ENCODE measurements at regions not wholly inside any gene's neighbourhood (a gene's known extent, or its start where the extent isn't known, plus 50 kb on each side); places are given as distances from the start of the nearest gene placed in this dataset.
A peak's percentile ranks its signal among the peaks of the same experiment; 100 is the strongest.
"Not testable (repeated sequence)": the region's sequence is repeated elsewhere in the genome, so short reads cannot be mapped to it uniquely, and the experiment has no call there.

DNA sequence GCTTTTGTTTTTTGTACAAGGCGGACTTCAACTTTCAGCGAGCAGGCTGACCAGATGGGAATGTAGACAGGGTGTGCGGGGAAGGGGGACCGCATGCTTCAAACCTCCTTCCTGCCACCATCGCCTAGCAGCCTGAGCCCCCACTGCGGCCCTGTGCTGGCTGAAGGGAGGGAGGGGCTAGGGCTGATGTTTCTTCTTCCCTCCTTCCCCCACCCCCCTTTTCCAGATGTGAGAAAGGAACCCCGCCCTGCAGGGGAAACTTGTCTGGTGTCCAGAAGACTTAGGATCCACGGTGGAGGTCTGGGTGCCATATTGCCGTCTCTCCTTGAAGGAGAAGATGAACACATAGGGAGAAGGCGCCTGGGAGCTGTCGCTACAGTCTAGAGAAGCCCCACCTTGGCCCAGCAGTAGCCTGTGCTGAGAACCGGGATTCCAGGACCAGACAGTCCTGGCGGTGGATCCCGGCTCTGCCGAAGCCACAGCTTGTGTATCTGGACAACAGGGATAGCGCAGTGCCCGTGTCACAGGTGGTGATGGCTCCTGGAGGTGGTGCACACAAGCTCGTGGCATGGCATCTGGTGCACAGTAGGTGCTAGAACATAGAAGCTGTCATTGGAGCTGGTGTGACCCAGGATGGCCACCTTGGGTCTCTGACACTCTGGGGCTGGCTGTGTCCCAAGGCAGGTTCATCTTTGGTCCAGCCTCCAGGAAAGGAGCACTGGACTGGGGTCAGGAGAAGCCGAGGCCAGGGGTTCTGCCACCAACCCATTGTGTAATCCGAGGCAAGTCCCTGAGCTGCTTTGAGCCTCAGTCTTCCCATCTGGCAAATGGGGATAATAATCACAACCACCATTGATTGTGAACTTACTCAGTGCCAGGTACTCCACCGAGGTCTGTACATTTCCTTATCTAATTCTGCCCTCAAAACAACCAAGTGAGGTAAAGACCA, 205.6 kb downstream of the C9orf50 start:
- ATAC-seq = no peak
- peak overlapping the region in 9 of 10 donors; percentile 96 to 99 (median 98) for H3K27ac Mint-ChIP-seq

DNA sequence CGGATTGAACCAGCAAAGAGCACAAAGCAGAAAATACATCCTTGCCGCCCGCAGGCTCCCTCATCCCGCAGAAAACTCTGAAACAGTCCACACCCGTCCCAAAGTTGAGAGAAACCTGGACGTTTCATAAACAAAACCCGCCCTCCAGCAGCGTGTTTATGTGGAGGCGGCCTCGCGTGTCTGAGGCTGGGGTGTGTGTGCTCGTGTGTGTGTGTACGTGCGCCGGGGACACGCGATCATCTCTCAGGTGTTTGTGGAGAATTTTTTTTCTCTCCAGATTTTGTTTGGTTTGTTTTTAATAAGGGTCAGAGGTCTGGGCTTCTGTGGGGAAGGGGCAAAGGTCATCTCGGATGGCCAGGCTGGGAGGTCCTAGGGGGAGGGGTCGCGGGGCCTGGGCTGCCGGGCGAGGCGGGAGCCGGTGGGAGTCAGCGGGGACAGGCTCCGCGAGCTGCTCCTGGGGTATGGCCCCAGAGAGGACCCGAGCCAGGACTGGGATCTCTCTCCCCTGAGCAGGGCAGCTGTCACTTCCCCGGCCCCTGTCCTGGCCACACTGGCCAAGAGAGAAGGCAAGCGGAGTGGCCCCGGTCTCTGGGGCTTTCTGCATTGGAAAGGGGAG, 206.4 kb downstream of the C9orf50 start:
- POLR2A ChIA-PET = interaction anchor here (0.7 to 5.2 kb wide), 7 partner anchors 23 to 246 kb away, joined by 3 to 37 read pairs (median 4); no protein-coding TSS in a partner anchor
- peaks cover 0 to 3% (median 0%) of the 10 kb centered on the region in 5 donors for H3K27me3 Mint-ChIP-seq

More for the DNA sequence above, 205.6 kb downstream of the C9orf50 start:
- peaks cover 0 to 3% (median 0%) of the 10 kb centered on the region in 5 donors for H3K27me3 Mint-ChIP-seq
- H3K9me3 Mint-ChIP-seq = peaks cover 0 to 8% (median 3%) of the 10 kb centered on the region in 9 donors
- DNase-seq = no peak
- peak overlapping the region in 3 of 10 donors; percentile 19 to 86 (median 51) for H3K4me3 Mint-ChIP-seq
- H3K36me3 Mint-ChIP-seq = peaks cover 0 to 5% (median 0%) of the 10 kb centered on the region in 3 donors
- POLR2A ChIA-PET = interaction anchor here (0.6 to 5.2 kb wide), 7 partner anchors 22 to 247 kb away, joined by 3 to 37 read pairs (median 4); no protein-coding TSS in a partner anchor
- peaks cover 13 to 52% (median 38%) of the 10 kb centered on the region in 4 donors for H3K4me1 Mint-ChIP-seq

DNA sequence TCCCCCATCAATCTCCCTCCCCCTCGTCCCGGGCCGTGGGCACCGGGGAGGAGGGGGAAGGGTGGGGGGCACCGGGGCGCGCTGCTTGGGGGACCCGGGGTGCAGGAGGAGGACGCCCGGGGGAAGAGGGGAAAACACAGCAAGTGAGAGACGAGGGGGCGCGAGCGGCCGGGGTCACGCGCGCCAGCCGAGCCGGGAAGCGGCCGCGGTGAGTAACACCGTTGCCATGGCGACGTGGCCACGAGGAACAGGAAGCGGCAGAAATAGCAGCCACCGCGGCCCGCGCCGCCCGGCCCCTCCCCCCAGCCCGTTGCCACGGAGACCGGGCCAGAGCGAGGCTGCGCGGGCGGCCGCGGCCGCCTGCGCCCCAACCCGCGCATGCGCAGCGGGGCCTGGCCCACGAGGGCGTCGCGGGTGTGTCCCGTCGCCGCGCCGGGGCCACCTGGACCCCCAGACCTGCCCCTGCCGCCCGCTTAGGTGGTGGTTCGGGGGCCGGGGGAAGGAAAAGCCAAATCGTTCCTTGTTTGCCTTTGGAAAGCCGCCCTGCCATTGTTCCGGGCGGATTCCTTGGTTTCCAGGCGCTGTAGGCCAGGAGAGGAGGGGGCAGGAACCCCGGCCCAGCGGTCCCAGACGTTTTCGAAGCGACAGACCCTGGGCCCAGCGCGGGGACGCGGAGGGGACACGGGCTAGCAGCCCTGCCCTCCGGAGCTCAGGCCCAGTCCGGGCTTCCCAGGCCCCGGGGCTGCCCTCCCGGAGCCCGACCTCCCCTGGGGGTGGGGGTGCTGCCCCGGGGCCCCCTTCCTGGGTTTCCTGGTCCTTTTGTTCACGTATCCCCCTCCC, 207.1 kb downstream of the C9orf50 start:
- Mint-ChIP-seq H3K27ac (peak overlapping the region; percentile 96 to 99 (median 99)), H3K27me3 (peaks cover 0 to 3% (median 0%) of the 10 kb centered on the region in 5 donors), H3K4me1 (peaks cover 15 to 54% (median 41%) of the 10 kb centered on the region in 4 donors), H3K4me3 (peak overlapping the region; percentile 78 to 94 (median 86)), H3K9me3 (peaks cover 0 to 14% (median 4%) of the 10 kb centered on the region in 9 donors), H3K36me3 (peaks cover 0 to 8% (median 0%) of the 10 kb centered on the region in 3 donors)
- DNase-seq (peak; percentile 96 to 100 (median 98)), ATAC-seq (peak; percentile 77 to 82)
- POLR2A ChIA-PET = interaction anchor here (0.6 to 5.2 kb wide), 10 partner anchors 9 to 245 kb away, joined by 3 to 37 read pairs (median 3); no protein-coding TSS in a partner anchor

More for the DNA sequence above, 206.4 kb downstream of the C9orf50 start:
- peak overlapping the region; percentile 77 to 94 (median 86) for H3K4me3 Mint-ChIP-seq
- peaks cover 15 to 50% (median 40%) of the 10 kb centered on the region in 4 donors for H3K4me1 Mint-ChIP-seq
- H3K36me3 Mint-ChIP-seq = peaks cover 0 to 8% (median 0%) of the 10 kb centered on the region in 3 donors
- peaks cover 0 to 14% (median 4%) of the 10 kb centered on the region in 9 donors for H3K9me3 Mint-ChIP-seq
- peak; percentile 11 to 36 for ATAC-seq
- H3K27ac Mint-ChIP-seq = peak overlapping the region; percentile 96 to 99 (median 98)
- DNase-seq = peak in 9 of 10 donors; percentile 31 to 86 (median 55)

DNA sequence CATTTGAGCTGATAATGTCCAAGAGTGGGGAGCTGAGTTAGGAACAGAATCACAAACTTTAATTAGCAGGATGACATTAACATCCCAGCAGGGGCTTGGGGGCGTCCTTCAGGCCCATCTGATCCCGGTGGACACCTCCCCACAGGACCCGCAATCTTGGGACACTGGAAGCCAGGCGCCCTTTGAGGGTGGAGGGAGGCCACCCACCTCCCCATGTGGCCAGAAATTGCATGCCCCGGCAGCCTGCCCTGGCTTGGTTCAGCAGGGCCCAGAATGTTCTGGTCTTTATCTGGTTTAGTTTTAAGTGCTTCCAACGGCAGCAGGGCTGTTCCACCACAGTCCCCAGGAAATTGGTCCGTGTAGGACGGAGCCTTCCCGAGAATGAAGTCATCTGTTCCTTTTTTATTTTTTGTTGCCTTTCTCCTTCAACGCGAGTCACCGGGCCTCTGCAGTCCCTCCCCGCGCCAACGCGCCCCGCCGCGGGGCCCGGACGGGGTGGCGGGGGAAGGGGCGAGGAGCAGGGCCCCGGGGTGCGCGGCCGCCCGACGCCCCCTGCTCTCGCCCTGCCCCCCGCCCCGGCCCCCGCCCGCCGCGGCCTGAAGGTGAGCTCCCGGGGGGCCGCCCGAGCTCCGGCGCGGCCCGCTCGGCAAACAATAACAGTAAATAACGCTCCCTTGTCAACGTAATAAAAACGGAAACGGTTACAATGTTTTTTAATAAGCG, 207.9 kb downstream of the C9orf50 start:
- ATAC-seq = peak in 1 of 2 donors; percentile 49
- H3K9me3 Mint-ChIP-seq = peaks cover 0 to 14% (median 4%) of the 10 kb centered on the region in 9 donors
- peak overlapping the region; percentile 96 to 99 (median 98) for H3K27ac Mint-ChIP-seq

DNA sequence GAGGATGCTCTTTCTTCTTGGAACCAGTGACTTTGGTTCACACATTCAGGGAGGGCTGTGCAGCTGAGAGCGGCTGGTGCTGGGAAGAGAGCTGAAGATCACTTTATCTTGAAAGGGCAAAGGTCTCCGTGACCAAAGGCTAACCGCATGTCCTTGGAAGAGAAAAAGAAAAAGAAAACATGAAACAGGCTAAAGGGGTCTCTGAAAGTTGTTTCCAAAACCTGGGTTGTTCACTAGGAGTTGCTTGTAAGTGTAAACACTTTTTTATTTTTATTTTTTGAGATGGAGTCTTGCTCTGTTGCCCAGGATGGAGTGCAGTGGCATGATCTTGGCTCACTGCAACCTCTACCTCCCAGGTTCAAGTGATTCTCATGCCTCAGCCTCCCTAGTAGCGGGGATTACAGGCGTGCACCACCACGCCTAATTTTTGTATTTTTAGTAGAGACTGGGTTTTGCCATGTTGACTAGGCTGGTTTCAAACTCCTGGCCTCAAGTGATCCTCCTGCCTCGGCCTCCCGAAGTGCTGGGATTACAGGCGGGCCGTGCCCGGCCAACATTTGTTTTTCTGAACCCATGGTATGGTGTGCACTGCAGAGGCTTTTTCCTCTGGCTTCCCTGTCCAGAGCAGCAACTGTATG, 208.6 kb downstream of the C9orf50 start:
- peaks cover 12 to 60% (median 41%) of the 10 kb centered on the region in 4 donors for H3K4me1 Mint-ChIP-seq
- DNase-seq, H3K27me3 Mint-ChIP-seq, ATAC-seq, H3K36me3 Mint-ChIP-seq: not testable (repeated sequence)
- peak overlapping the region; percentile 55 to 91 (median 84) for H3K4me3 Mint-ChIP-seq
- H3K9me3 Mint-ChIP-seq = peaks cover 0 to 14% (median 4%) of the 10 kb centered on the region in 9 donors
- POLR2A ChIA-PET = interaction anchor here (0.9 to 5.2 kb wide), 6 partner anchors 7 to 171 kb away, joined by 3 to 37 read pairs (median 3); no protein-coding TSS in a partner anchor
- peak overlapping the region; percentile 96 to 99 (median 98) for H3K27ac Mint-ChIP-seq

More for the DNA sequence above, 207.9 kb downstream of the C9orf50 start:
- peaks cover 0 to 8% (median 0%) of the 10 kb centered on the region in 3 donors for H3K36me3 Mint-ChIP-seq
- H3K4me1 Mint-ChIP-seq = peaks cover 15 to 62% (median 42%) of the 10 kb centered on the region in 4 donors
- peak in 6 of 10 donors; percentile 18 to 75 (median 46) for DNase-seq
- H3K27me3 Mint-ChIP-seq = peaks cover 0 to 3% (median 0%) of the 10 kb centered on the region in 5 donors
- peak overlapping the region; percentile 78 to 92 (median 84) for H3K4me3 Mint-ChIP-seq
- POLR2A ChIA-PET = interaction anchor here (0.6 to 5.2 kb wide), 10 partner anchors 8 to 171 kb away, joined by 3 to 37 read pairs (median 3); no protein-coding TSS in a partner anchor

DNA sequence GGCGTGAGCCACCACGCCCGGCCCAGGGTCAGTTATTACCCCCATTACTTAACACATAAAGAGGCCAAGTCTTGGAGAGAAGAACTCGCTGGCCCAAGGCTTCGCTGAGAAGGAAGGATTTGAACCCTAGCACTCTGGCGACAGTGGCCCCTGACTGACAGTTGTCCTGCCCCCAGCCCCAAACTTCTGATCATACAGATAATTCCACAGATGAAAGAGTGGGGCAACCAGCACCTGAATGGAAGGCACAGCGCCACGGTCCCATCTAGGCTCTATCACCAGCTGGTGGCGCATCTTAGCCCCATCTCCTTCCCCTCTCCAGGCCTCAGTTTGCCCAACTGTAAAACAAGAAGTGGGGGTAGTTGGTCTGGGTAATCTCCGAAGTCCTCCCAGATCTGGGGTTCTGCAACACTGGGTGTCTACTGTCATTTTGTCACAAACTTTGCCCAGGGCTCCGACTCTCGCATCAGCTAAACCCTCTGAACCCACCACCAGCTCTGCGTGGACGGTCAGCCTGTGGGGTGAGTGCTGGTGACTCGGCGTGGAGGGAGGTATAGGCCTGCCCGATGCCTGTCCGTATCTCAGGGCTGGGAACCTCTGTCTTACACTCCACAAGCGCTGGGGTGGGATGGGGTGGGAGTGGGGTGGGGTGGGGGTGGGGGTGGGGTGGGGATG, 209.3 kb downstream of the C9orf50 start:
- peaks cover 12 to 53% (median 38%) of the 10 kb centered on the region in 4 donors for H3K4me1 Mint-ChIP-seq
- POLR2A ChIA-PET = interaction anchor here (0.7 to 5.2 kb wide), 3 partner anchors 14 to 29 kb away, joined by 3 to 37 read pairs (median 5); no protein-coding TSS in a partner anchor
- DNase-seq = no peak
- H3K9me3 Mint-ChIP-seq = peaks cover 0 to 14% (median 4%) of the 10 kb centered on the region in 9 donors
- peak overlapping the region; percentile 48 to 99 (median 93) for H3K27ac Mint-ChIP-seq
- peaks cover 0 to 8% (median 0%) of the 10 kb centered on the region in 3 donors for H3K36me3 Mint-ChIP-seq
- no peak for ATAC-seq
- H3K27me3 Mint-ChIP-seq = peaks cover 0 to 3% (median 0%) of the 10 kb centered on the region in 5 donors
- peak overlapping the region in 4 of 10 donors; percentile 28 to 83 (median 57) for H3K4me3 Mint-ChIP-seq

DNA sequence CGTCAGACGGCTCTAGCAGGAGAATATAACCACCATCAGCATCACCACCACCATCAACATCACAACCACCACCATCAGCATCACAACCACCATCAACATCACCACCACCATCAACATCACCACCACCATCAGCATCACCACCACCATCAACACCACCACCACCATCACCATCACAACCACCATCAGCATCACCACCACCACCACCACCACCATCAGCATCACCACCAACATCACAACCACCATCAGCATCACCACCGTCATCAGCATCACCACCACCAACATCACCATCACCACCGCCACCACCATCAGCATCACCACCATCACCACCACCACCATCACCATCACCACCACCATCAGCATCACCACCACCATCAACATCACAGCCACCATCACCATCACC, 210.7 kb downstream of the C9orf50 start:
- Mint-ChIP-seq H3K9me3 (peaks cover 0 to 14% (median 4%) of the 10 kb centered on the region in 9 donors), H3K27ac (peak overlapping the region; percentile 76 to 96 (median 87)), H3K27me3 (peaks cover 0 to 3% (median 0%) of the 10 kb centered on the region in 5 donors), H3K4me1 (peaks cover 15 to 50% (median 38%) of the 10 kb centered on the region in 4 donors), H3K4me3 (peak overlapping the region in 2 of 10 donors; percentile 43 to 58), H3K36me3 (peaks cover 0 to 8% (median 0%) of the 10 kb centered on the region in 3 donors)
- ATAC-seq (no peak), DNase-seq (no peak)
- POLR2A ChIA-PET = interaction anchor here (1.4 kb wide), 1 partner anchor 27 kb away, joined by 5 read pairs; no protein-coding TSS in a partner anchor

DNA sequence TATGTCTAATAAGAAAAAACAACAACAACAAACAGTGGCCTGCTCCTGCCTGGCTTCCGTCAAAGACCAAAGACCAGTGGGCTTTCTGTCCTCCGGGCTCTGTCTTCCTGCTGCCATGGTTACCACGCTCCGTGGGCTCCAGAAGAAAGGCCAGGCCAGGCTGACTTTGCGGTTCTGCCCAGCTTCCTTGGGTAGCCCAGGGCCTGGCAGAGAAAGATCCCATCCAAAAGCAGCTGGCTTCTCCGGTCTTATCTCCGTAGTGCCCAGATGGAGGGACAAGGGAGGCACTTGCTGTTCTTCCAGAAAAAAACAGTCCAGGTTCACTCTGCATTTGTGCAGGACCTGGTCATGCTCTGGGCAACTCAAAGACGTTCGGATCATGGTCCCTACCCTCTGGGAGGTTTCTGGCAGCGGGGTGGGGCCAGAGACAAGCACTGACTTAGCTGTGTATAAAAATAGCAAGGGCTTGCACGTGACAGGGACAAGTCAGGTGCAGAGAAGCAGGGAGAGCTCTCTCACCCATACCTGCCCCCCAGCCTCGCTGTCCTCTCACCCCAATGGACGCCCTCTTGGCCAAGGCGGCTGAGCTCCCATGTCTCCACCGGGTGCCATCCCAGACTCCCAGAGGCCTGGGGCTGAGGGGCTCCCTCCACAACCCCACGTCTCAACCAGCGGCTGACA, 212.2 kb downstream of the C9orf50 start:
- no peak for DNase-seq
- peaks cover 0 to 14% (median 4%) of the 10 kb centered on the region in 9 donors for H3K9me3 Mint-ChIP-seq

DNA sequence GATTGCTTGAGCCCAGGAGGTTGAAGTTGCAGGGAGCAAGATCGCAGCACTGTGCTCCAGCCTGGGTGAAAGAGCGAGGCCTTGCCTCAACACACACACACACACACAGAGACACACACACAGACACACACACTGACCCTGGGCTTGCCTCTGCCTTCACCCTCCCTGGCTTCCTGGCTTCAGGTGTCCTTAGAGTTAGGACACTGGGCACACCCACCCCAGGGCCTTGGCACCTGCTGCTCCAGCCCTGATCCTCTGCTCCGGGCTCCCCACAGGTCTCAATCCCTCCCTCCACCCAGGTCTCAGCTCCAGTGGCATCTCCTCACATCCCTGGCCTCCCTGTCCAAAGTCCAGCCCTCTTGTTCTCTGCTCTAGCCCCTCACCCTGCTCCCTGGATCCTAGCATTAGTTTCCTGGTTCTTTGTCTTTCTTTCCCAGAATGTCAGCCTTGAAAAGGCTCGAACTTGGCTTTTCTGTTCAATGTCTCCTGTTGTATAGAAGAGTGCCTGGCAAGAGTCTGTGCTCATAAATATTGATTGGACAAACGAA, 212.9 kb downstream of the C9orf50 start:
- DNase-seq (no peak), ATAC-seq (no peak)
- Mint-ChIP-seq H3K27ac (peak overlapping the region; percentile 3 to 75 (median 47)), H3K4me1 (peaks cover 12 to 46% (median 31%) of the 10 kb centered on the region in 4 donors), H3K4me3 (peak overlapping the region in 1 of 10 donors; percentile 38), H3K36me3 (peaks cover 0 to 8% (median 0%) of the 10 kb centered on the region in 3 donors), H3K9me3 (peaks cover 0 to 14% (median 4%) of the 10 kb centered on the region in 9 donors), H3K27me3 (no peaks in the 10 kb centered on the region)
- POLR2A ChIA-PET = interaction anchor here (0.7 kb wide), 1 partner anchor 15 kb away, joined by 3 read pairs; no protein-coding TSS in a partner anchor

More for the DNA sequence above, 212.2 kb downstream of the C9orf50 start:
- Mint-ChIP-seq H3K27ac (peak overlapping the region in 7 of 10 donors; percentile 20 to 79 (median 53)), H3K4me3 (peak overlapping the region in 1 of 10 donors; percentile 26), H3K36me3 (peaks cover 0 to 8% (median 0%) of the 10 kb centered on the region in 3 donors), H3K4me1 (peaks cover 12 to 45% (median 32%) of the 10 kb centered on the region in 4 donors), H3K27me3 (peaks cover 0 to 3% (median 0%) of the 10 kb centered on the region in 5 donors)
- no peak for ATAC-seq
- POLR2A ChIA-PET = interaction anchor here (0.7 to 1.3 kb wide), 2 partner anchors 16 to 18 kb away, joined by 3 read pairs; no protein-coding TSS in a partner anchor
